ENCODE measurements at regions not wholly inside any gene's neighbourhood (a gene's known extent, or its start where the extent isn't known, plus 50 kb on each side); places are given as distances from the start of the nearest gene placed in this dataset.
A peak's percentile ranks its signal among the peaks of the same experiment; 100 is the strongest.

GRCh38 chr15:61530769-61531168, 301.7 kb upstream of the RORA start:
- TF ChIP-seq CTCF (IDR thresholded peaks at IDR 0.05; ENCODE audit: insufficient read depth, missing control alignments) = peak; percentile 19
- FAIRE-seq = no peak
- no peak for DNase-seq (ENCODE audit: insufficient read length, low spot score)

GRCh38 chr15:61528581-61528910, 299.4 kb upstream of the RORA start:
- DNase-seq (ENCODE audit: insufficient read length, low spot score) (no peak), FAIRE-seq (peak; percentile 70)
- TF ChIP-seq CTCF (IDR thresholded peaks at IDR 0.05; ENCODE audit: insufficient read depth, missing control alignments) = no peak

- DNase-seq (ENCODE audit: insufficient read length, low spot score) (no peak), FAIRE-seq (no peak)
- peak; percentile 20 for TF ChIP-seq CTCF (IDR thresholded peaks at IDR 0.05; ENCODE audit: insufficient read depth, missing control alignments)
These were observed 298.9 kb upstream of the RORA start for GRCh38 chr15:61527836-61528580.

- FAIRE-seq (no peak), DNase-seq (ENCODE audit: insufficient read length, low spot score) (no peak)
- no peak for TF ChIP-seq CTCF (IDR thresholded peaks at IDR 0.05; ENCODE audit: insufficient read depth, missing control alignments)
These were observed 295.4 kb upstream of the RORA start for GRCh38 chr15:61524545-61524944.

- no peak for TF ChIP-seq CTCF (IDR thresholded peaks at IDR 0.05; ENCODE audit: insufficient read depth, missing control alignments)
- no peak for FAIRE-seq
- no peak for DNase-seq (ENCODE audit: insufficient read length, low spot score)
These were observed 295.0 kb upstream of the RORA start for GRCh38 chr15:61524086-61524485.

- no peak for TF ChIP-seq CTCF (IDR thresholded peaks at IDR 0.05; ENCODE audit: insufficient read depth, missing control alignments)
- DNase-seq (ENCODE audit: insufficient read length, low spot score) (no peak), FAIRE-seq (no peak)
These were observed 293.3 kb upstream of the RORA start for GRCh38 chr15:61522411-61522810.

- no peak for FAIRE-seq
- TF ChIP-seq CTCF (IDR thresholded peaks at IDR 0.05; ENCODE audit: insufficient read depth, missing control alignments) = no peak
- no peak for DNase-seq (ENCODE audit: insufficient read length, low spot score)
These were observed 292.9 kb upstream of the RORA start for GRCh38 chr15:61521953-61522352.
